Liver (tissue), 3 donors: ENCODE measurements at regions not wholly inside any gene's neighbourhood (a gene's known extent, or its start where the extent isn't known, plus 50 kb on each side); places are given as distances from the start of the nearest gene placed in this dataset.

Source experiments
- CTCF ChIP-seq: fragments of 150-350 bp; IDR thresholded peaks from 2 replicates; pipeline ENCODE4 v1.5.1; 2017; ENCODE audit warnings: improper control_type of control experiment, low read depth, low read length; ENCODE audit not compliant: missing input control
- EGR1 ChIP-seq, 2 donors: IDR thresholded peaks; 2 replicates each; pipeline ENCODE4 v1.6.1; 2016 to 2018; ENCODE audit warnings: antibody characterized with exemption in 2 of 2, low read depth in 2 of 2
- JUND ChIP-seq, 2 donors: IDR thresholded peaks; 2 replicates each; pipeline ENCODE4 v1.6.1; 2016; ENCODE audit warnings: antibody characterized with exemption in 2 of 2
- MAX ChIP-seq: IDR thresholded peaks from 2 replicates; pipeline ENCODE4 v1.6.1; 2016; ENCODE audit warnings: antibody characterized with exemption
- RAD21 ChIP-seq, 2 donors: IDR thresholded peaks; 2 replicates each; pipeline ENCODE4 v1.6.1; 2016; ENCODE audit warnings: antibody characterized with exemption in 2 of 2, mild to moderate bottlenecking in 2 of 2
- REST ChIP-seq: IDR thresholded peaks from 2 replicates; pipeline ENCODE4 v1.6.1; 2016; ENCODE audit warnings: antibody characterized with exemption, mild to moderate bottlenecking
- SP1 ChIP-seq: IDR thresholded peaks from 2 replicates; pipeline ENCODE4 v1.6.1; 2018; ENCODE audit warnings: antibody characterized with exemption, mild to moderate bottlenecking
- TAF1 ChIP-seq: conservative IDR thresholded peaks from 2 replicates; pipeline ENCODE4 v1.6.1; 2016; ENCODE audit warnings: antibody characterized with exemption, mild to moderate bottlenecking
- YY1 ChIP-seq: IDR thresholded peaks from 2 replicates; pipeline ENCODE4 v1.6.1; 2016; ENCODE audit warnings: antibody characterized with exemption, mild to moderate bottlenecking
- ZBTB33 ChIP-seq: IDR thresholded peaks from 2 replicates; pipeline ENCODE4 v1.6.1; 2016; ENCODE audit warnings: antibody characterized with exemption
- donor health status: healthy.
- donor health status: healthy.

GRCh38 chr12:93065896-93066295 is 136.8 kb upstream of the EEA1 start:
- no peak for TF ChIP-seq CTCF
- no peak for TF ChIP-seq EGR1 (IDR thresholded peaks at IDR 0.05; ENCODE audit: low read depth in 2 of 2)
- no peak for TF ChIP-seq MAX
- no peak for TF ChIP-seq TAF1
- TF ChIP-seq REST, result no peak
- no peak for TF ChIP-seq JUND (IDR thresholded peaks at IDR 0.05)
- no peak for TF ChIP-seq YY1
- no peak for TF ChIP-seq ZBTB33
- no peak for TF ChIP-seq RAD21 (IDR thresholded peaks at IDR 0.05)
- no peak for TF ChIP-seq SP1
